ENCODE measurements at regions not wholly inside any gene's neighbourhood (a gene's known extent, or its start where the extent isn't known, plus 50 kb on each side); places are given as distances from the start of the nearest gene placed in this dataset.

DNA sequence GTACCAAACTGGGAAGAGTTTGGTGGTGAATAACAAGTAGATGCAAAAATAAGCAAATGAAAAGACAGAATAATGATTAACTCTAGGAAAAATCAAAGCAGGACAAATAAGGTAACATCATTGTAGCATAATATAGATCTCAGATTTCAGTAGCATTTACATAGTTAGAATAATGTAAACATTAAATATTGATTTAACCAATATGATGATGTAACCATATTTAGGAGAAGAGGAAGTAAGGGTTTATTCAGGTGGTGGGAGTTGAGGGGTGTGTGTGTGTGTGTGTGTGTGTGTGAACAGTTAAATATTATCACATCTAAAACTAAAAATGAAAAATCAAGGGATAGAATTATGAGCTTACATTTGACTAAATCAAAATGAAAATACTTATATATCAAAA is 143.4 kb downstream of the NPR3 start:
- Histone ChIP-seq H3K9me3 (peaks cover 0 to 23% (median 16%) of the 10 kb centered on the region in 4 donors), H3K4me1 (no peaks in the 10 kb centered on the region), H3K4me3 (no peak overlapping the region), H3K36me3 (no peaks in the 10 kb centered on the region), H3K27me3 (no peaks in the 10 kb centered on the region), H3K27ac (replicated peaks in 1 of 4) (no peak overlapping the region)
- intact Hi-C loops (cut with DNase I), result no loop called here
- no peak for DNase-seq (ENCODE audit: extremely low spot score)
- no peak for TF ChIP-seq POLR2AphosphoS5 (IDR thresholded peaks at IDR 0.05)

DNA sequence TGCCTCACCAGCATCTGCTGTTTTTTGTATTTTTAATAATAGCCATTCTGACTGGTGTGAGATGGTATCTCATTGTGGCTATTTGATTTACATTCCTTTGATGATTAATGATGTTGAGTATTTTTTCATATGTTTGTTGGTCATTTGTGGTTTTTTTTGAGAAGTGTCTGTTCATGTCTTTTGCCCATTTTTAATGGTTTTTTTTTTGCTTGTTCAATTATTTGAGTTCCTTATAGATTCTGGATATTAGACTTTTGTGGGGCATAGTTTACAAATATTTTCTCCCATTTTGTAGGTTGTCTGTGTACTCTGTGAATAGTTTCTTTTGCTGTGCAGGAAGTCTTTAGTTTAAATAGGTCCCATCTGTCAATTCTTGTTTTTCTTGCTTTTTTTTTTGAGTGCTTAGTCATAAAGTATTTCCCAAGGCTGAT is 148.1 kb downstream of the NPR3 start:
- Histone ChIP-seq H3K9me3 (peaks cover 0 to 27% (median 19%) of the 10 kb centered on the region in 4 donors), H3K36me3 (no peaks in the 10 kb centered on the region), H3K27ac (replicated peaks in 1 of 4) (no peak overlapping the region), H3K27me3 (no peaks in the 10 kb centered on the region), H3K4me3 (no peak overlapping the region), H3K4me1 (no peaks in the 10 kb centered on the region)
- TF ChIP-seq POLR2A (IDR thresholded peaks at IDR 0.05; ENCODE audit: low read depth), result no peak
- TF ChIP-seq, protein P1, sequence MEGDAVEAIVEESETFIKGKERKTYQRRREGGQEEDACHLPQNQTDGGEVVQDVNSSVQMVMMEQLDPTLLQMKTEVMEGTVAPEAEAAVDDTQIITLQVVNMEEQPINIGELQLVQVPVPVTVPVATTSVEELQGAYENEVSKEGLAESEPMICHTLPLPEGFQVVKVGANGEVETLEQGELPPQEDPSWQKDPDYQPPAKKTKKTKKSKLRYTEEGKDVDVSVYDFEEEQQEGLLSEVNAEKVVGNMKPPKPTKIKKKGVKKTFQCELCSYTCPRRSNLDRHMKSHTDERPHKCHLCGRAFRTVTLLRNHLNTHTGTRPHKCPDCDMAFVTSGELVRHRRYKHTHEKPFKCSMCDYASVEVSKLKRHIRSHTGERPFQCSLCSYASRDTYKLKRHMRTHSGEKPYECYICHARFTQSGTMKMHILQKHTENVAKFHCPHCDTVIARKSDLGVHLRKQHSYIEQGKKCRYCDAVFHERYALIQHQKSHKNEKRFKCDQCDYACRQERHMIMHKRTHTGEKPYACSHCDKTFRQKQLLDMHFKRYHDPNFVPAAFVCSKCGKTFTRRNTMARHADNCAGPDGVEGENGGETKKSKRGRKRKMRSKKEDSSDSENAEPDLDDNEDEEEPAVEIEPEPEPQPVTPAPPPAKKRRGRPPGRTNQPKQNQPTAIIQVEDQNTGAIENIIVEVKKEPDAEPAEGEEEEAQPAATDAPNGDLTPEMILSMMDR (IDR thresholded peaks at IDR 0.05), result no peak
- no peak for TF ChIP-seq POLR2AphosphoS5 (IDR thresholded peaks at IDR 0.05)
- TF ChIP-seq EP300 (IDR thresholded peaks at IDR 0.05), result no peak
- intact Hi-C loops (cut with DNase I), result no loop called here
- DNase-seq (ENCODE audit: extremely low spot score), result no peak

DNA sequence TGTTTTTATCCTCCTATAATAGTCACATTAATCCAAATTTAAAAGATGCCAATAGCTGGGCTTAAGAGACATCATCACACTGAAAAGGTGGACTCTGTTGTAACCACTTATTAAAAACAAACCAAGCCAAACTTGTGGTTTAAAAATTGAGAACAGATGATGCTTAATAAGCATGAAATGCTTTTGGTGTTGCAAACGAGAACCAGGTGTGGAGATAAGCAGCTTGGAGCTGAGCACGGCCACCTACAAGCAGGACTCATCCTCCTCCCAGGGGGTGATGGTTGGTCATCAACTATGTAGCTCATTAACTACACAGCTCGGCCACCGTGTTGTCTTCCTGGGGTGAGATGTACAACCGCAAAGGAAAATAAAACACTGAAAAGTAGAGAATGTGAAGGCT is 154.4 kb downstream of the NPR3 start:
- H3K4me1 ChIP-seq, result no peaks in the 10 kb centered on the region
- WGBS, result 50% methylated on average over 5 of the region's 5 CpGs
- H3K9me3 ChIP-seq, result no peaks in the 10 kb centered on the region
- intact Hi-C loops (cut with DNase I), result no loop called here
- H3K4me3 ChIP-seq, result no peak overlapping the region
- H3K27ac ChIP-seq (replicated peaks in 1 of 4), result no peak overlapping the region
- H3K36me3 ChIP-seq, result no peaks in the 10 kb centered on the region
- no peak for DNase-seq (ENCODE audit: extremely low spot score)
- no peaks in the 10 kb centered on the region for H3K27me3 ChIP-seq
- no peak for TF ChIP-seq POLR2AphosphoS5 (IDR thresholded peaks at IDR 0.05)
- TF ChIP-seq, protein P1 (IDR thresholded peaks at IDR 0.05), result no peak
- no peak for TF ChIP-seq POLR2A (IDR thresholded peaks at IDR 0.05; ENCODE audit: low read depth)
- no peak for TF ChIP-seq EP300 (IDR thresholded peaks at IDR 0.05)

DNA sequence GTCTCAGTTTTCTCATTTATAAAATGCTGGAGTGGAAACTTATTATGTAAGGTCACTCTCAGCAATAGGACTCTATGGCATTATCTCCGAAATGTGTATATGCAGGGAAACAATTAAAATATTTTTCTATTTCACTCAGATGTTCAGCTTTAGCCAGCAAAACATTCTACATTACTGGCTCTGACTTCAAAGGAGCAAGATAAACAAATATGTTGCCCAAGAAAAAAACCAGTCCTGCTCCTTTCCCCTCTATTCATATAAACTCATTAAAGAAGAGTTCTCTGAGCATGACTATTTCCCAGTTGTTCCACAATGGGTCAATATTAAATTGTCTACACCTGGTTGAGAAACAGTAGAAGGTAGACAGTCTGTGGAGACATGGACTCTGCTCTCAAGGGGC is 155.0 kb downstream of the NPR3 start:
- 81% methylated on average over 1 of the region's 1 CpG for WGBS
- Histone ChIP-seq H3K27ac (replicated peaks in 1 of 4) (no peak overlapping the region), H3K36me3 (no peaks in the 10 kb centered on the region), H3K4me1 (no peaks in the 10 kb centered on the region), H3K27me3 (no peaks in the 10 kb centered on the region), H3K4me3 (no peak overlapping the region), H3K9me3 (no peaks in the 10 kb centered on the region)
- TF ChIP-seq POLR2A (IDR thresholded peaks at IDR 0.05; ENCODE audit: low read depth), result no peak
- TF ChIP-seq EP300 (IDR thresholded peaks at IDR 0.05), result no peak
- TF ChIP-seq POLR2AphosphoS5 (IDR thresholded peaks at IDR 0.05), result no peak
- TF ChIP-seq, protein P1 (IDR thresholded peaks at IDR 0.05), result no peak
- DNase-seq (ENCODE audit: extremely low spot score), result no peak
- intact Hi-C loops (cut with DNase I), result no loop called here

DNA sequence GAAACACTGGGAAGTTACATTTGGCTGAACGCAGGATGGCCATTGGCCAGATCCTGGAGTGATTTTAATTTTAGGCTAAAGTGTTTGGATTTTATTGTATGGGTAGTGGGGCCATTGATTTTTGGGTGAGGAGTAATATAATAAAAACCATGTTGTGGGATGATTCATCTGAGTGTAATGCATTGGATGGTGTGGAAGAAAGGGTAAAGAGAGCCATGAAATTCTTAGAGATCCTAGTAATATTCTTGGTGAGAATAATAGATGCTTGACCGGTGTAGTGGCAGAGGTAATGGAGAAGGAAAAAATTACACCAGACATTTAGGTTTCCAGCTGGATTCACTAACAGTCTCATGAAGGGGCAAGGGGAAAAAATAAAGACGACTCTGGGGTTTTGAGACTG is 158.1 kb downstream of the NPR3 start:
- WGBS, result 69% methylated on average over 3 of the region's 3 CpGs
- Histone ChIP-seq H3K9me3 (peaks cover 0 to 19% (median 14%) of the 10 kb centered on the region in 4 donors), H3K27me3 (no peaks in the 10 kb centered on the region), H3K27ac (replicated peaks in 1 of 4) (no peak overlapping the region), H3K4me1 (no peaks in the 10 kb centered on the region), H3K36me3 (no peaks in the 10 kb centered on the region), H3K4me3 (no peak overlapping the region)
- intact Hi-C loops (cut with DNase I), result no loop called here
- DNase-seq (ENCODE audit: extremely low spot score), result no peak
- TF ChIP-seq POLR2A (IDR thresholded peaks at IDR 0.05; ENCODE audit: low read depth) (no peak), POLR2AphosphoS5 (IDR thresholded peaks at IDR 0.05) (no peak), EP300 (IDR thresholded peaks at IDR 0.05) (no peak)
- TF ChIP-seq, protein P1 (IDR thresholded peaks at IDR 0.05), result no peak

Measured in esophagus muscularis mucosa (tissue), 4 donors.